ENCODE measurements at regions not wholly inside any gene's neighbourhood (a gene's known extent, or its start where the extent isn't known, plus 50 kb on each side); places are given as distances from the start of the nearest gene placed in this dataset.

GRCh38 chr4:34850421-34850820, 1393.9 kb downstream of the ARAP2 start:
- no peak for DNase-seq (ENCODE audit: extremely low read depth, low read depth)
- TF ChIP-seq CTCF (IDR thresholded peaks at IDR 0.05; ENCODE audit: low read depth, low read length) = no peak

- TF ChIP-seq CTCF (IDR thresholded peaks at IDR 0.05; ENCODE audit: low read depth, low read length) = no peak
- no peak for DNase-seq (ENCODE audit: extremely low read depth, low read depth)
Measured at GRCh38 chr4:34850968-34851367, 1393.3 kb downstream of the ARAP2 start.

GRCh38 chr4:34851411-34851810, 1392.9 kb downstream of the ARAP2 start:
- DNase-seq (ENCODE audit: extremely low read depth, low read depth) = no peak
- no peak for TF ChIP-seq CTCF (IDR thresholded peaks at IDR 0.05; ENCODE audit: low read depth, low read length)

- DNase-seq (ENCODE audit: extremely low read depth, low read depth) = no peak
- no peak for TF ChIP-seq CTCF (IDR thresholded peaks at IDR 0.05; ENCODE audit: low read depth, low read length)
Measured at GRCh38 chr4:34854451-34854850, 1389.9 kb downstream of the ARAP2 start.

GRCh38 chr4:34861666-34862065, 1382.6 kb downstream of the ARAP2 start:
- DNase-seq (ENCODE audit: extremely low read depth, low read depth) = no peak
- no peak for TF ChIP-seq CTCF (IDR thresholded peaks at IDR 0.05; ENCODE audit: low read depth, low read length)

- no peak for TF ChIP-seq CTCF (IDR thresholded peaks at IDR 0.05; ENCODE audit: low read depth, low read length)
- no peak for DNase-seq (ENCODE audit: extremely low read depth, low read depth)
Measured at GRCh38 chr4:34878961-34879360, 1365.4 kb downstream of the ARAP2 start.

GRCh38 chr4:34880246-34880645, 1364.1 kb downstream of the ARAP2 start:
- no peak for DNase-seq (ENCODE audit: extremely low read depth, low read depth)
- TF ChIP-seq CTCF (IDR thresholded peaks at IDR 0.05; ENCODE audit: low read depth, low read length) = no peak
